Neural progenitor cell (in vitro differentiated cells): ENCODE measurements at regions not wholly inside any gene's neighbourhood (a gene's known extent, or its start where the extent isn't known, plus 50 kb on each side); places are given as distances from the start of the nearest gene placed in this dataset.

Source experiments
- CTCF ChIP-seq: fragments of 200-600 bp; sonication (generic); IDR thresholded peaks from 2 replicates; pipeline ENCODE4 v1.5.1; 2017; ENCODE audit warnings: antibody characterized with exemption, mild to moderate bottlenecking
- EZH2phosphoT487 ChIP-seq: fragments of 200-600 bp; sonication (generic); IDR thresholded peaks from 2 replicates; pipeline ENCODE4 v1.6.1; 2017; ENCODE audit warnings: antibody characterized with exemption

- TF ChIP-seq CTCF (no peak), EZH2phosphoT487 (no peak)
Measured at GRCh38 chr13:79108914-79109643, 297.0 kb downstream of the RBM26 start.
